ENCODE measurements at regions not wholly inside any gene's neighbourhood (a gene's known extent, or its start where the extent isn't known, plus 50 kb on each side); places are given as distances from the start of the nearest gene placed in this dataset.

- TF ChIP-seq EZH2 (IDR thresholded peaks at IDR 0.05; ENCODE audit: insufficient read depth, low read length) (no peak), CTCF (IDR thresholded peaks at IDR 0.05; ENCODE audit: insufficient read depth, low read depth, low read length) (no peak)
Observed at GRCh38 chr7:25430200-25430931, 202.1 kb upstream of the NPVF start.

Measured in astrocyte (in vitro differentiated cells and primary cell).